ENCODE measurements at regions not wholly inside any gene's neighbourhood (a gene's known extent, or its start where the extent isn't known, plus 50 kb on each side); places are given as distances from the start of the nearest gene placed in this dataset.

DNA sequence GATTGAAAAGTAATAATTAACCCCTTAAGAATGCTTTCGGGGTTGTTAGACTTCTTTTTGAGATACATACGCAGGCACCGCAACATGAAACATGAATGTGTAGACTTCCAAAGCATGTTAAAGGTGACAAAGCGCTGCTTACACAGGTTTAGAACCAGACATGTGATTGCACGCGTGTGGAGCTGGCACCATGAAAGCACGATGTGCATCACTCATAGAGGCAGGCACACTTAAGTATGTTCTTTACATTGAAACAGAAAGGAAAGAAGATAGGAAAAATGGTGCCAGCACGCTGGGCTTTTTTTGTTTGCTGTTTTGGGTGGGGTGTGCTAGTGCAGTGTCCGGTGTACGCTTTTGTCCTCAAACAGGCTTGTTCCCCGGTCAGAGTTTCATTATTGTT is 83.6 kb upstream of the PPARA start:
- DNase-seq (ENCODE audit: low spot score): no peak

DNA sequence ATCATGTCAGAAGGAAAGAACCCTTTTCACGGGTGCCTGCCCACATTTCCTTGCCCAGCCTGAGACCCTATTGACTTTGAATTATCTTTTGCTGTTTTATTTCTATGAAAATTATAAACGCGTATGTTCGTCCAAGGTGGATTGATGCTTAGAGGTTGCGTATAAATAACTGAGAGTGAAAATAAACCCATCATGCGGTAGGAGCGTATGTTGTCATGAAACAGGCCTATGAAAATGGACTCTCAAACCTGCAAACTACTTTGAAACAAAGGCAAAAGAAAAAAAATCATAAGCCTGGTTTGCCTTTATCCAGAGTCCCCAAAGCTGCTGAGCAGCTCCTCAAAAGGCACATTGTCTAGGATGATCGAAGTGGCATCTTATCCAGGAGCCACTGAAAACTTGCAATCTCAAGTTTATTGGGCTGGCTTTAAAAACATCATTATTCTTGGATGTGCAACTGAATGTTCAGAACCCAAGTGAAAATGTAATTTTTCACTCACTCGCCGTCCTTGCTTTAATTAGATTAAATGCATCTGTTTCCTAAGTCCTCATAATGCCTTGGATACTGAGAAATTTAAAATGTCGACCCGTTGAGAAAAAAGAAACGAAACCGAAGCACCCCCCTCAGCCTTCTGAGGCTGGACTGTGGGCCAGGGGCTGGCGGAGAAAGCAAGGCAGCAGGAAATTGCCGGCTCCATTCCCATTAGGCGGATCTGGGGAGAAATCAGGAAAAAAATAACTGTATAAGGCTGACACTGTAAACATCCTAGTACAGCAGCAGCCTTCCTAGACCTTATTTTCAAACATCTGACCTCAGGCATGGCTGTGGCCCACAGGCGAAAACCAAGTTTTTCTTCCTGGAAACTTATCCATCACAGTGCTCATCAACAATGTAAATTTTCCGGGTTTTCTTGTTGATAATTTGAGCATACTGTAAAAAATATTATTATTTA is 82.9 kb upstream of the PPARA start:
- DNase-seq (ENCODE audit: low spot score): no peak

DNA sequence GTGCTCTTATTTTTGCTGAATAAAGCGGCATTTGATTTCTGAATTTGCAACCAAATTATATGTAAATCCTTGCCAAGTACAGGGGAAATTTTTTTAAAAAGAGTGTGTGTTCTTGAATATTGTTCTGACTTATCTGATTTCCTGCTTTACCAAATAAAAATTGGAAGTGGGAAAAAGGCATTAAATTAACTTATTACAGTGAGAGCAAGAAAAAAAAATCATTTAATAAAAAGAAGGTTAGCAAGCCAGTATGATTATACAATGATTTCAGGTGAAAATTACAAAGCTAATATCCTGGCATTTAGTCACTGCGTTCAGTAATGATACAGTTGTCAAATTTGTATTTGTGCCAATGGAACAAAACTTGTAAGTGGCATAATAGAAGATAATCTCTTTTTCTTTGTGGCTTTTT is 82.1 kb upstream of the PPARA start:
- DNase-seq (ENCODE audit: low spot score): no peak

DNA sequence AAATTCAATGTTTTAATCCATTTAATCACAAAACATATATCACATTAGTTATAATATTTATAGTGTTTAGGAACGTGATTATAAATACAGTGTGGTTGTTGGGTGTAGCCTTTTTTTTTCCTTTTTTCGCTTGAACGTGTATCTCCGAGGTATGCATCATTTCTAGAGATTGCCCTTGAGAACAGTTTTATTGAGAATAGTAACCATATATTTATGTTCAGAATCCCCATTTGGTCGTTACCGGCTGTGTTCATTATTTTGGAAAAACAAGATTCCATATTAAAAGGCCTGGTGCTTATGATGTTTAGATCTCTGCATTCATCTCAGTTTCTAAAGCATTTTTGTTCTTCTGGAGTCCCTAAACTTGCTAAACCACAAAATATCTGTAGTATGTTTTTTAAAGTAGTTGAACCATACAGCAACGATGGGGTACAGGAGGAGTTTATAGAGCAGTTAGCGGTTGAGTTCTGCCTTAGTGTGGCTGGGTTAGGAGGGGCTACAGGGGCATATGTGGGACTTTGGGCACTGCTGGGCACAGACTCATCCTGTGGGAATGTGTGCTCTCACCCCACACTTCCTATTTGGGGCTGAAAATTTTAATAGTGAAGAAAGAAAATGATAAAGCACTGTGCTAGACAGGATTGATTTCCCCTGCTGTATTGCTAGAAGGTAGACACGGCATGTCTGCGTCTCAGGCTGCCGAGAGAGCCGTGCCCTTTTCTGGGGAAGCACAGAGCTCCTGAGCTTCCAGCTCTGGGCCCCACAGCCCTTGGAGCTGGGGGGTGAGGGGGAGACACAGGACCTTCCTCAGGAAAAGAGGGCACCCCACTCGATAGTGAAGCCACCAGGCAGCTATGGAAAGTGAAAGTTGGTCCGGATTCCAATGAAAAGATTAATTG is 81.5 kb upstream of the PPARA start:
- no peak for DNase-seq (ENCODE audit: low spot score)

DNA sequence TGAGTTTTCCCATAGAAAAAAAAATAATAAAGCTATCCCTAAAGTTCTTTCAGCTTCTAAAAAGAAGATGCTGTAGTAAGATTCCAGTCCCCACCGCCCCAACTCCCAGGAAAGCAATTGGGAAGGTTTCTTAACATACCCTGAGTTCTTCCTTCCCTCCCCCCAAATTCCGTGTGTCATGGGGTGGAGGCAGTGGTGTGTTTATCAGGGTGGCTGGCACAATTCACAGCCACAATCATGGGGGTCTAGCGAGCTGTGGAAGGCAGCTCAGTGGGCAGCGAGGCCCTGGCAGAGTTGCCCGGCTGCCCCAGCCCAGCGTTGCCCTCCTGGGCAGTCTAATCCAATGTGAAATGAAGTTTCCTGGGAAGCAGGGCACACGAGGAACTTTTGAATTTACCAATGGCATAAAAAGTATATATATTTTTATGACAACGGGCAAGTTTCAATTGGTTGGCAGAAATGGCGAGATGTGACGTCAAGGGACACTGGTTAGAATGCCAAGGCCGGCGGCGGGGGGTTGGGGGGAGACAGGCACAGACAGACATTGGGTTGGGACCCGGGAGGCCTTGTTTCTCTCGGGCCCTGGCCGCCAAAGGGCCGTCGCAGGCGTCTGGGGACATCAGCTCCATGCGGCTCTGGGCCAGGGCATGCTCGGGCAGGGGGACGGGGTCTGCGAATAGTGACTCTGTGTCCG is 80.7 kb upstream of the PPARA start:
- no peak for DNase-seq (ENCODE audit: low spot score)

DNA sequence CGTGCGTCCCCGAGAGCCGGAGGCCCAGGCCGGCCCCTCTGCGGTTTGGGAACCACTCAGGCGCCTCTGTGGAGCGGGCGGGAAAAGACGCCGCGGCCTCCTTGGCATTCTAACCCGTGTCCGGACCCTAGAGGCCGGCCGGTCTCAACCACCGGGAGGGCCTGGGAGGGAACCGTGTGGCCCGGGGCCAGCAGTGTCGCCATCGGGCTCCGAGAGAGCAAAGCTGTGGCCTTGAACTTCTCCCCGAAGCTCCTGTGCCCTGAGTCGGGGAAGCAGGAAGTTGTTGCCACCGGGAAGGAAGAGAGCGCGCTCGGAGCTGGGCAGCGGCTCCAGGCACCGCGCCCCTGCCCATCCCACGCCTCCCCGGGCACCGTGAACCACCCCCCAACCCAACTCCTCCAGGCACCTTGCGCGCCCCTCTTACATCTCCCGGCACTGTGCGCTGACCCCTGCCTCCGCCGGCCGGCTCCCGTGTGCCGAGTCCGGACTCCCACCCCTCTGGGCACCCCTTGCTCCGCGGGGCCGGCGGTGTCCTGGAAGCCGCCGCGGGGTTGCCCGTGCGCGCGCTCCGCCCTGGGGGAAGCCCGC is 80.0 kb upstream of the PPARA start:
- DNase-seq (ENCODE audit: low spot score): no peak

DNA sequence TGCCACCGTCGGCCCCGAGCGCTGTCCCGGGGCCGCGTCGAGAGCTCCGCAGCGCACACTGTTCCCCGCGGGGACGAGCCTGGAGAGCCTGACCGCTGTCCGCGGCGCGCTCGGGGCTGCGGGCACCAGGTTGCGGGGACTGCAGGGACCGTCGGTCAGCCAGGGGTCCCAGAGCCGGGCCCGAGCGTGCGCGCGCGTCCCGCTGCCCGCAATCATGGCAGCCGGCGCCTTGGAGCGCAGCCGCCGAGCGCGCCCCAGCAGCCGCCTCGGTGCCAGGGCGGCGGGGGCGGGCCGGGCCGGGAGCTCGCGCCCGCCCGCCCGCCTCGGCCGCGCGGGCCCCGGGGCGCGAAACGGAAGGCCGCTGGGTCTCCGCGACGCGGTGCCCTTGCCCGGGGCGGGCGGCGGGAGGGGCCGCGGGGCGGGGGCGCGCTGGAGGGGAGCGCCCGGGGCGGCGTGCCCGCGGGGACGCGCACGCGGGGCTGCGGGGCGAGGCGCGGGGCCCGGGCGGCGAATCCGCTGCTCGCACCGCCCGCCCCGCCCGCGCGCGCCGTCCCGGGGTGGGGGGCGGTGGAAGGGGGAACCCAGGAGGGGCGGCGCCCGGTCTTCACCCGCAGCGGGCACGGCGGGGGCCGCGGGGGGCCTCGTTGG is 79.4 kb upstream of the PPARA start:
- no peak for DNase-seq (ENCODE audit: low spot score)

DNA sequence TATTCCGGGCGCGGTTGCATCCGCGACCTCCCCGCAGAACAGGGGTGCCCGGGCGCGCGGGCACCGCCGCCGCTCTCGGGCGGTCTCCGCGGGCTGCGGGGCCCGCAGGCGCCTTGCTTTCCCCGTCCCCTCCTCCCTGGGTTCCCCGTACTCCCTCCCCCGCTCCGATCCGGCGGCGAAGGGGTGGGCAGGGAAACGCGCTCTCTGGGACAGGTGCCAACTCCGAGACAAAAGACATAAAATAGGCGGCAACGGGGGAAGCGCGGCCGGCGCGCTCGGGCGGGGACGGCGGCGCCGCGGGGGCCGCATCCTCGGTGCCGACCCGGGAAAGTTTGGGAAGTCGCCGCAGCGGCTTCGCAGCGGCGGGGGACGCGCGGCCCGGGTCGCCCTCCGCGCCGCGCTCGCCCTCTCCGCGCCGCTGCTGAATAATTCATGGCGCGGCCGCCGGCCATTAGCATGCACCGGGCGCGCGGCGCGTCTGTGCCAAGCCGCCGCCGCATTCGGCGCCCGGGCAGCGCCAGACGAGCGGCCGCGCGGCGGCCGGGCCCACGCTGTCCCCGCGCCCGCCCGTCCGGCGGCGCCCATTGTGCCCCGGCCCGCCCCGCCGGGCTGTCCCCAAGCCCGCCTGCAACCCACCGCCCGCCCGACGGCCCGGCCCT is 78.7 kb upstream of the PPARA start:
- peak; percentile 88 for DNase-seq (ENCODE audit: low spot score)

DNA sequence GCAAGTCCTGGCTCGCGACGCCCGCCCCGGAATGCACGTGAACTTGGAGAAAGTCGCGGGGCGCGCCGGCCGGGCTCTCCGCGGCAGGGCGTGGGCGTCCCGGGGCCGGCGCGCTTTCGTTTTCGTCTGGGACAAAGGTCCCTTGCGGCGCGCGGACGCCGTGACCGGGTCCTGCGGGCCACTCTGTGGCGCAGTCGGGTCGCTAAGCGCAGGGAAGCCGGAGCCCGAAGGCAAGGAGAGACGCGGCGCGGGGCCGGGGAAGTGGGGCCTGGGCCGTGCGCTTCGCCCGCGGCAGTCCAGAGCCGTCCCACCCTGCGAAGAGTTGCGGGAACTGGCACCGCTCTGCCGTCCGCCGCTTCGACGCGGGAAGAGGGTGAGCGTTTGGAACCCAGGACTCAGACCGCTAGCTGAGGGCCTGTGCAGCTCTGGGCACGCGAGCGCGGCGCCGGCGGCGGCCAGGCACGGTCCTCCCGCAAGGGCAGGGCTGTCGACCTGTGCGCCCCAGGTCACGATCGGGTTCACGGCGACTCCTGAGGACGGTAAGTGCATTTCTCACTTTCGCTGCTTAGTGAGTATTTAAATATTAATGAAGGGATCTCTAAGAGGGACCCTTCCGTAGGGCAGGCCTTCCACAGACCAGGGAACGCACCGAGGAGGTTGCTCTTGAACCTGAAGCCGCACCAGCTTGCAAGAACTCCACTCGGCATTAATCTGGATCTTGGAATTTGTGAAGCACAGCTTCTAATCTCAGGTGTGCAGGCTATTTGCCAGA is 78.0 kb upstream of the PPARA start:
- DNase-seq (ENCODE audit: low spot score): no peak

DNA sequence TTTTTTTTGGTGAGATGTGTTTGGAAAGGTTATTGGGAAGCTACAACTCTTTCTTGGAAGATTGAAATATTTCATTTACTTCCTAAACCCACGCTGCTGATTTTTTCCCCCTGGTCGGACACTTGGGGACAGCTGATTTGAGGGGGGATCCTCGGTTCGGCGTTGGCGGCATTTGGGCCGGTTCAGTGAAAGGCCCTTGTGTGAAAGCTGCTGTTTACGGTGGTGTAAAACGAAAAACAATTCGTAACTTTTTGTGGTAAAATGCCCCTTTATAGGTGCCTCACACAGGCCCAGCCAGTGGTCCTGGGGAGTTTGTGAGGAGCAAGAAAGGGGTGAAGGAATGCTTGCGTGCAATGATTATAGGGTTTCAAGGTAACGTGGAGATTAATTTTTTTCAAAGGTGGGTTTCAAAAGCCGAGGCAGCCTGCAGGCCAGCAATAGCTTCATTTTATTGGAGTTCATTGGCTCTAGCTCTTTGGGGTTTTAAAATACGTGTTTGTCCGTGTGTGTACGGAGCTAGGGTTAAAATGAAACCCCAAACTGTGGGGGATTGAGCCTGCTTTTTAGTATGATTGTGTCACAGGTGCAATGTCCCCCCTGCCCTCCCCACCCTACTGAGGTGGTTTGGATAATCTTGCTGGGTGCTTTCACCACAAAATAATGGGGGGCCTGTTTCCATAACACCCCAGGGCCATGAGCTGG is 77.2 kb upstream of the PPARA start:
- no peak for DNase-seq (ENCODE audit: low spot score)

DNA sequence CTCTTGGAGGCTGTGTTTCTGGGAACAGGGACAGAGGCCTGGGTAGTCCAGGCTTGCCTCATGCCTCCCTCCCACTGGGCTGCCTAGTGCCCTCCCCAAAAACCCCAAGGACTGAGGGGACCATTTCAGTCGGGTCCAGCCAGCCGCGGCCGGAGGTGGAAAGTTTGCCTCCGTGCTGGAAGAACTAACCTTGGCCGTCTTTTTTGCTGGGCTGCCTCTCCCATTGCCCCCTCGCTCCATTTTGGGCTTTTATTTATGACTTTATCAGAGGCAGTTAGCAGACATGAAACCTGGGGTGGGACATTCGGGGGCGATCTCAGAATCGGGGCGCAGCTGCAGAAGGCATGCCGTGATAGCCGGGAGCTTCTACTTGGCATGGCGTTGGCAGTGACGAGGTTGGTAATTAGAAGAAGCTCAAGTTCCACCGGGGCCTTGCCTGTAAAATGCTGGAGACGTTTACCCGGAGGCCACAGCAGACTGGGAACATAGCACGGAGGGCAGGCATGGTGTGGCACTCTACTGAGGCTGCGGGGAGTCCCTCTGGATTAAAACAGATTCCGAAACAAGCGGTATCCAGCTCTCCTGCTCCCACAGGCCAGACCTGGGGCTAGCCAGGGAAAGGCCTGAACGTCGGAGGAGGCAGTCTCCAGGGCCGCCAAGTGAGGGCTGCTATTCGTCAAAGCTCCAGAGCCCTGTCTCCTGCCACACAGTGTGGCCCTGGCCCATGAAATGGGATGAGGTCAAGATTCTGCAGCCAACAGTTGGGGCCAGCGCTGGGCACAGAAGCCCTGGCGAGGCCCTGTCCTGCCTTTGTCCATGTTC is 76.4 kb upstream of the PPARA start:
- no peak for DNase-seq (ENCODE audit: low spot score)

DNA sequence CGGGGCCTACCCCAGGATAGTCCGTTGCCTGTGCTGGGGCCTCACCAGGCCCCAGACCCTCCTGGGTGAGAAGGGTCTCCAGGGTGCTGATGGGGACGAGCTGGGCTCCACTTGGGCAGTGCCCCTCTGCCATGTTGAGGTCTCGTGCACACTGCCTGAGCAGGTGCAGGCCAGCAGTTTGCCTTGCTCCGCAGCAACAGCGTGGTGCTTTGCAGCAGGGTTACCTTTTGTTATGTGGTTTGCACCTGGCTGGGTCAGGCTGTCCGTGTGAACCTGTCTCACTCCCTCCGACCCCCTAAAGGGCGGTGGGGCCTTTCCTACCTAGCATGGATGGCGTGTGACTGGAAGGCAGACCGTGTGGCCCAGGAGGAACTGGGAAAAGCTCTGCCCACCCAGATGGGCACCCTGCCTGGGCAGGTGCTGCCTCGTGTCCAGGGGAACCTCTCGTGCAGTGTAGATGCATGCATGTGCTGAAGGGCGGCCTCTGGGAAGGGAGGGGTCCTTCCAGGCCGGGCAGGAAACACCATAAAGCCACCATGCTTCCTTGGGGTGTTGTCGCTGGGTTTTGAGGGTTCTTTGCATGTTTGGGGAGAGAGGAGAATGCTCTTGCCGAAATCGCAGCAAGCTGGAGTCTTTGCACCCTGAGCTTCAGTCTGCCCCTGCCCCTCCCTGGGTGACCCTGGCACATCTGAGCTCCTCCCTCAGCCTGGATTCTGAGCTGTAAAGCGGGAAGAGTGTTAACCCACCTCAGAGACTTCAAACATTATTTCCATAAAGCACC is 75.4 kb upstream of the PPARA start:
- no peak for DNase-seq (ENCODE audit: low spot score)

DNA sequence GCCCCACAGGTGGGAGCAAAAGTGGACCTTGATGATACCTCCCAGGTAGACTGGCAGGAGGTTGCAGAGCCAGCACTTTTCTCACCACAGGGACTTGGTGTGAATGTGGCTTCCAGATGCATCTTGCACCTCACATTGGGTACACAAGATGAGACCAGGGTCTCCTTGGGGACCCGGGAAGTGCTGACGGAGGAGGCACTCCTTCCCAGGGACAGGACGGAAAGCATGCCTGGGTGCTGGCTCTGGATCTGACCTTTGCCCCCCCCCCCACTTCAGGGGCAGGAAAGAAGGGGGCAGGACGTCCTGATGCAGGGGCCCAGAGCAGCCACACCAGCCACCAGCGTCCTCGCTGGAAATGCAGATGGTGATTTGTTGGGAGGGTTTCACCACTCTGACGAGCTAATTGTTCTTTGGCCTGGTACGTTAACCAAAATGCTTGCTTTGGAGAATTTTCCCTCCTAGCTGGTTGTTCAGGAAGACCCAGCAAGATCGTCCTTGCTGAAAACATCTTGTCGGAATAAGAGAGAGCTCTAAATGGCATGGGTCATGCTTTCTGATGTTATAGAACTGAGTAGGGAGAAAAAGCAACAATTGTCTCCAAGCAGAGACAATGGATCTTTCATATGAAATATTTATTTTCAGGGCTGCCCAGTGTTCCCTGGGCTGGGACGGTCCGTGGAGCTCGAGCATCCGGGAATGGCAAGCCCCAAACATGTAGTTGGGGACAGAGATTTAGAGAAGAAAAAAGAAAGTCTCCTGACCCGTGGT is 74.4 kb upstream of the PPARA start:
- DNase-seq (ENCODE audit: low spot score): no peak

DNA sequence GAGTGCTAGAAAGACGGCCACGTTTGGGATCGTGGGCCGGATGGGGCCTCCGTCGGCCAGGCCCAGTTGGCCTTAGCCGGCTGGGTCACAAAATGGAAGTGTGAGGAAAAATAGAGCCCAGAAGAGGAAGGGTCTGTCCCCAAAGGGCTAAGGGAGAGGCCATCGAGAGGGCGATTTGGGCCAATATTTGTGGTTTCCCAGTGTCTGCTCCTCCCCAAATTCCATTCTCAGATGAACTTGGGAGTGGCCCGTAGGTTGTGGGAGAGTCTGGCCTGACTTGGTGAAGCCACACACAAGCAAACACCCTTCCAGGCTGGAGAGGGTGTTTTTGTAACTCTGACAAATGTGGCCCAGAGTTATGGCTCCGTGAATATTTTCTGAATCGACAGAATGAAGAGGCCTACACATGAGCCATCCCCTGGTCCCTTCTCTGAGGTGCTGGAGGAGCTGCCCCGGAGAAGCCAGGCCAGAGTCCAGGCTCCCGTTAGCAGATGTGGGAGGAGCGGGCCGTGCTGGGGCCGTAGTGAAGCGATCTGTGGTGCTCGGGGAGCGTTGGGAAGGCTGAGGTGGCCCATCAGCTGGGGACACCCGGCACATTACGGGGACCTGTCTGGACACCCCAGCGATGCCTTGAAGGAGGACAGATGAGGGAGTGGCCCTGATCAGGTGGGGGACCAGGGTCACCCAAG is 73.5 kb upstream of the PPARA start:
- peak; percentile 78 for DNase-seq (ENCODE audit: low spot score)

DNA sequence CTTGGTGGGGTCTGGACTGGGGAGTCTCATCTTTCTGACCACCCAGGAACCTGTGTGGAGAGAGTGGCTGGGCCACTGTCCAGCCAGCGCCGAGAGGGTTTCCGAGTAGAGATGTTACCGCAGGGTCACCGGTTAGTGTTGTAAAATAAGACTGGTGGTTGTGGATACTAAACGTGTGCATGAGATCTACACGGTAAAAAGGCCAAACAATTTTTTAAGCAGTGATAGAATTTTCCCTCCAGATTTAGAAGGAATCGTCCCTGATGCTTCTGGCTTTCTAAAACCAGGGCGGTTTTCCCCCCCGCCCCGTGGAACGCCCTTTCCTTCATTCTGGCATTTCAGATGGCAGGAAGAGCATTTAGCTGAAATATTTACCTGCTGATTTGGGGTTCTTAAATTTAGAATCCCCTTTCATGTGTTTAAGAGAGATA is 72.6 kb upstream of the PPARA start:
- no peak for DNase-seq (ENCODE audit: low spot score)
